ENCODE measurements at regions not wholly inside any gene's neighbourhood (a gene's known extent, or its start where the extent isn't known, plus 50 kb on each side); places are given as distances from the start of the nearest gene placed in this dataset.

DNA sequence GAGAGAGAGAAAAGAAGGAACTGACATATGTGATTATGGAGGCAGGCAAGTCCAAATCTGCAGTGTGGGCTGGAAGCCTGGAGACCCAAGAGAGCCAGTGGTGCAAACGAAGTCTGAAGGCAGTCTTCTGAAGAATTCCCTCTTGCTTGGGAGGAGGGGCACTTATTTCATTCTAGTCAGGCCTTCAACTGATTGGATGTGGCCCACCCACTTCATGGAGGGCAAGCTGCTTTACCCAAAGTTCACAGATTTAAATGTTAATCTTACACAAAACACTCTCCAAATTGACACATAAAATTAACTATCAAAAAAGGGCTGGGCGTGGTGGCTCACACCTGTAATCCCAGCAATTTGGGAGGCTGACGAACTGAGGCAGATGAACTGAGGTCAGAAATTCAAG, 103.5 kb upstream of the RAB3GAP2 start:
- TF ChIP-seq NANOG (IDR thresholded peaks at IDR 0.05; ENCODE audit: insufficient read depth, low read depth, low read length, poor library complexity, severe bottlenecking) (no peak), BRCA1 (IDR thresholded peaks at IDR 0.05; ENCODE audit: low read depth, low read length) (no peak), CHD2 (IDR thresholded peaks at IDR 0.05; ENCODE audit: low read length) (no peak), CBX5 (IDR thresholded peaks at IDR 0.05; ENCODE audit: low read depth, low read length) (no peak), NRF1 (IDR thresholded peaks at IDR 0.05; ENCODE audit: low read depth, low read length) (no peak), CHD1 (IDR thresholded peaks at IDR 0.05; ENCODE audit: low read depth, low read length) (no peak), CBX8 (IDR thresholded peaks at IDR 0.05; ENCODE audit: borderline replicate concordance, low read depth, low read length) (no peak), POLR2AphosphoS5 (IDR thresholded peaks at IDR 0.05; ENCODE audit: low read depth, low read length) (no peak), RFX5 (IDR thresholded peaks at IDR 0.05; ENCODE audit: borderline replicate concordance, low read depth, low read length) (no peak), RAD21 (IDR thresholded peaks at IDR 0.05 in 1 of 2, conservative IDR thresholded peaks at IDR 0.05 in 1 of 2; ENCODE audit: low read depth in 2 of 2, low read length in 2 of 2) (no peak)
- TF ChIP-seq, protein P1, sequence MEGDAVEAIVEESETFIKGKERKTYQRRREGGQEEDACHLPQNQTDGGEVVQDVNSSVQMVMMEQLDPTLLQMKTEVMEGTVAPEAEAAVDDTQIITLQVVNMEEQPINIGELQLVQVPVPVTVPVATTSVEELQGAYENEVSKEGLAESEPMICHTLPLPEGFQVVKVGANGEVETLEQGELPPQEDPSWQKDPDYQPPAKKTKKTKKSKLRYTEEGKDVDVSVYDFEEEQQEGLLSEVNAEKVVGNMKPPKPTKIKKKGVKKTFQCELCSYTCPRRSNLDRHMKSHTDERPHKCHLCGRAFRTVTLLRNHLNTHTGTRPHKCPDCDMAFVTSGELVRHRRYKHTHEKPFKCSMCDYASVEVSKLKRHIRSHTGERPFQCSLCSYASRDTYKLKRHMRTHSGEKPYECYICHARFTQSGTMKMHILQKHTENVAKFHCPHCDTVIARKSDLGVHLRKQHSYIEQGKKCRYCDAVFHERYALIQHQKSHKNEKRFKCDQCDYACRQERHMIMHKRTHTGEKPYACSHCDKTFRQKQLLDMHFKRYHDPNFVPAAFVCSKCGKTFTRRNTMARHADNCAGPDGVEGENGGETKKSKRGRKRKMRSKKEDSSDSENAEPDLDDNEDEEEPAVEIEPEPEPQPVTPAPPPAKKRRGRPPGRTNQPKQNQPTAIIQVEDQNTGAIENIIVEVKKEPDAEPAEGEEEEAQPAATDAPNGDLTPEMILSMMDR (IDR thresholded peaks at IDR 0.05; ENCODE audit: control extremely low read depth in 1 of 3, insufficient read depth in 1 of 3, low read depth in 1 of 3, low read length in 3 of 3) = no peak
- TF ChIP-seq, protein P2, sequence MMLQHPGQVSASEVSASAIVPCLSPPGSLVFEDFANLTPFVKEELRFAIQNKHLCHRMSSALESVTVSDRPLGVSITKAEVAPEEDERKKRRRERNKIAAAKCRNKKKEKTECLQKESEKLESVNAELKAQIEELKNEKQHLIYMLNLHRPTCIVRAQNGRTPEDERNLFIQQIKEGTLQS (IDR thresholded peaks at IDR 0.05; ENCODE audit: insufficient read depth, low read depth, low read length) = no peak
- TF ChIP-seq, protein P3, sequence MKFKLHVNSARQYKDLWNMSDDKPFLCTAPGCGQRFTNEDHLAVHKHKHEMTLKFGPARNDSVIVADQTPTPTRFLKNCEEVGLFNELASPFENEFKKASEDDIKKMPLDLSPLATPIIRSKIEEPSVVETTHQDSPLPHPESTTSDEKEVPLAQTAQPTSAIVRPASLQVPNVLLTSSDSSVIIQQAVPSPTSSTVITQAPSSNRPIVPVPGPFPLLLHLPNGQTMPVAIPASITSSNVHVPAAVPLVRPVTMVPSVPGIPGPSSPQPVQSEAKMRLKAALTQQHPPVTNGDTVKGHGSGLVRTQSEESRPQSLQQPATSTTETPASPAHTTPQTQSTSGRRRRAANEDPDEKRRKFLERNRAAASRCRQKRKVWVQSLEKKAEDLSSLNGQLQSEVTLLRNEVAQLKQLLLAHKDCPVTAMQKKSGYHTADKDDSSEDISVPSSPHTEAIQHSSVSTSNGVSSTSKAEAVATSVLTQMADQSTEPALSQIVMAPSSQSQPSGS (IDR thresholded peaks at IDR 0.05; ENCODE audit: low read length) = no peak

All from H1 (cell line).